HG03469 (cell line): ENCODE measurements at regions not wholly inside any gene's neighbourhood (a gene's known extent, or its start where the extent isn't known, plus 50 kb on each side); places are given as distances from the start of the nearest gene placed in this dataset.
"Not testable (repeated sequence)": the region's sequence is repeated elsewhere in the genome, so short reads cannot be mapped to it uniquely, and the experiment has no call there.

Source experiments
- ATAC-seq: cut with Tn5 transposase; IDR thresholded peaks from one replicate; pipeline ENCODE4 v1.9.1; 2021; ENCODE audit warnings: mild to moderate bottlenecking, moderate library complexity, moderate number of reproducible peaks; ENCODE audit not compliant: unreplicated experiment

GRCh38 chr12:127494961-127495915 lies 771.7 kb upstream of the TMEM132C start:
- ATAC-seq = no peak

GRCh38 chr12:127496255-127496654 lies 770.7 kb upstream of the TMEM132C start:
- ATAC-seq = no peak

- ATAC-seq = no peak
These were observed 766.4 kb upstream of the TMEM132C start for GRCh38 chr12:127500512-127501035.

GRCh38 chr12:127501916-127502315 lies 765.1 kb upstream of the TMEM132C start:
- no peak for ATAC-seq

GRCh38 chr12:127503246-127503645 lies 763.7 kb upstream of the TMEM132C start:
- ATAC-seq = no peak

GRCh38 chr12:127503996-127504395 lies 763.0 kb upstream of the TMEM132C start:
- not testable (repeated sequence) for ATAC-seq

GRCh38 chr12:127504874-127505273 lies 762.1 kb upstream of the TMEM132C start:
- no peak for ATAC-seq

- ATAC-seq = no peak
These were observed 759.6 kb upstream of the TMEM132C start for GRCh38 chr12:127507341-127507740.

- ATAC-seq = no peak
These were observed 757.7 kb upstream of the TMEM132C start for GRCh38 chr12:127509066-127509778.

- no peak for ATAC-seq
These were observed 751.0 kb upstream of the TMEM132C start for GRCh38 chr12:127515941-127516340.

- no peak for ATAC-seq
These were observed 750.5 kb upstream of the TMEM132C start for GRCh38 chr12:127516467-127516866.

- ATAC-seq = no peak
These were observed 747.2 kb upstream of the TMEM132C start for GRCh38 chr12:127519779-127520178.

GRCh38 chr12:127526925-127527324 lies 740.0 kb upstream of the TMEM132C start:
- no peak for ATAC-seq

GRCh38 chr12:127528551-127528950 lies 738.4 kb upstream of the TMEM132C start:
- ATAC-seq = no peak

- no peak for ATAC-seq
These were observed 735.4 kb upstream of the TMEM132C start for GRCh38 chr12:127531542-127531941.

- ATAC-seq = no peak
These were observed 733.6 kb upstream of the TMEM132C start for GRCh38 chr12:127533353-127533752.

GRCh38 chr12:127536833-127537428 lies 730.0 kb upstream of the TMEM132C start:
- ATAC-seq = no peak

- no peak for ATAC-seq
These were observed 728.7 kb upstream of the TMEM132C start for GRCh38 chr12:127538316-127538715.

GRCh38 chr12:127539226-127539858 lies 727.6 kb upstream of the TMEM132C start:
- no peak for ATAC-seq

- no peak for ATAC-seq
These were observed 724.6 kb upstream of the TMEM132C start for GRCh38 chr12:127542391-127542790.

- ATAC-seq = no peak
These were observed 724.0 kb upstream of the TMEM132C start for GRCh38 chr12:127542931-127543330.
